LNCAP (cell line): ENCODE measurements at regions not wholly inside any gene's neighbourhood (a gene's known extent, or its start where the extent isn't known, plus 50 kb on each side); places are given as distances from the start of the nearest gene placed in this dataset.

Experiments used
- TF ChIP-seq, protein P1 (sequence below): fragments of 450-650 bp; IDR thresholded peaks from 2 replicates; pipeline ENCODE4 v1.5.1; 2017; ENCODE audit warnings: mild to moderate bottlenecking

DNA sequence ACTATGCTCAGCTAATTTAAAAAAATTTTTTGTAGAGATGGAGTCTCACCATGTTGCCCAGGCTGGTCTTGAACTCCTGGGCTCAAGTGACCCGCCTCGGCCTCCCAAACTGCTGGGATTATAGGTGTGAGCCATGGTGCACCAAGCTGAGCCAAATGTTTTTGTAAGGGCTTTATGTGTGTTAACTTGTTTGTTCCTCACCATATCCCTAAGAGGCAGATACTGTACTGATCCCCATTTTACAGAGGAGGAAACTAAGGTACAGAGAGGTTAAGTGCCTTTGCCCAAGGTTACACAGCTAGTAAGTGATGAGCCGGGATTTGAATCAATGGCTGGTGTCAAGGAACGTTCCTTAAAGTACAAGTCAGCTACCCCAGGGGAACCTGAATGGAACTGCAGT is 85.3 kb upstream of the KLF7 start:
- TF ChIP-seq, protein P1, sequence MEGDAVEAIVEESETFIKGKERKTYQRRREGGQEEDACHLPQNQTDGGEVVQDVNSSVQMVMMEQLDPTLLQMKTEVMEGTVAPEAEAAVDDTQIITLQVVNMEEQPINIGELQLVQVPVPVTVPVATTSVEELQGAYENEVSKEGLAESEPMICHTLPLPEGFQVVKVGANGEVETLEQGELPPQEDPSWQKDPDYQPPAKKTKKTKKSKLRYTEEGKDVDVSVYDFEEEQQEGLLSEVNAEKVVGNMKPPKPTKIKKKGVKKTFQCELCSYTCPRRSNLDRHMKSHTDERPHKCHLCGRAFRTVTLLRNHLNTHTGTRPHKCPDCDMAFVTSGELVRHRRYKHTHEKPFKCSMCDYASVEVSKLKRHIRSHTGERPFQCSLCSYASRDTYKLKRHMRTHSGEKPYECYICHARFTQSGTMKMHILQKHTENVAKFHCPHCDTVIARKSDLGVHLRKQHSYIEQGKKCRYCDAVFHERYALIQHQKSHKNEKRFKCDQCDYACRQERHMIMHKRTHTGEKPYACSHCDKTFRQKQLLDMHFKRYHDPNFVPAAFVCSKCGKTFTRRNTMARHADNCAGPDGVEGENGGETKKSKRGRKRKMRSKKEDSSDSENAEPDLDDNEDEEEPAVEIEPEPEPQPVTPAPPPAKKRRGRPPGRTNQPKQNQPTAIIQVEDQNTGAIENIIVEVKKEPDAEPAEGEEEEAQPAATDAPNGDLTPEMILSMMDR: no peak

- TF ChIP-seq, protein P1: no peak
These were observed 85.9 kb upstream of the KLF7 start for GRCh38 chr2:207251573-207252192.

DNA sequence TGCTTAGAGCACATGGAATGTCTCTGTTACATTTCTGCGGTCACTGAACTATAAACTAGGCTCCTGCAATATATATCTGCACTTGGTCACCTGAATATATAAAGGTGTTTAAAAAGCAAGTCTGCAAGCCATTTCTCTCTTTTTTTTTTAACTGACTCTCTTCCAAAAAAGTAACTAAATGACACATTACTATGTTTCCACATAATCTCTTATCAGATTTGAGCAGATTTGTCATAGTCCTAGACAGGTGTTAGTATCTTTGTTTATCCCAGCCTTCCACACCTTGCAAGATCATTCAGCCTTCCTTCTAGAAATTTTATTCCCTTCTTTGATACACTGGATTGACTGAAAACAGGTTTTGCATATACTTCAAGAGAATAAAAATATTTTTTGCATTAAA is 86.7 kb upstream of the KLF7 start:
- TF ChIP-seq, protein P1: no peak

GRCh38 chr2:207252979-207253645 is 87.4 kb upstream of the KLF7 start:
- TF ChIP-seq, protein P1: no peak

GRCh38 chr2:207253666-207254345 is 88.1 kb upstream of the KLF7 start:
- TF ChIP-seq, protein P1: no peak

- TF ChIP-seq, protein P1: no peak
These were observed 89.1 kb upstream of the KLF7 start for GRCh38 chr2:207254591-207255464.
